Ishikawa (cell line): ENCODE measurements at regions not wholly inside any gene's neighbourhood (a gene's known extent, or its start where the extent isn't known, plus 50 kb on each side); places are given as distances from the start of the nearest gene placed in this dataset.

ENCODE experiments used
- CEBPB ChIP-seq: IDR thresholded peaks from 2 replicates; pipeline ENCODE4 v1.6.1; 2012
- CREB1 ChIP-seq: IDR thresholded peaks from 2 replicates; pipeline ENCODE4 v1.6.1; 2012; ENCODE audit warnings: low read depth
- EGR1 ChIP-seq: IDR thresholded peaks from 2 replicates; pipeline ENCODE4 v1.6.1; 2012
- EP300 ChIP-seq: IDR thresholded peaks from 2 replicates; pipeline ENCODE4 v1.6.1; 2012; ENCODE audit warnings: borderline replicate concordance
- FOXM1 ChIP-seq: IDR thresholded peaks from 2 replicates; pipeline ENCODE4 v1.6.1; 2012; ENCODE audit warnings: low read depth, borderline replicate concordance
- NFIC ChIP-seq: IDR thresholded peaks from 2 replicates; pipeline ENCODE4 v1.6.1; 2012
- RAD21 ChIP-seq: IDR thresholded peaks from 2 replicates; pipeline ENCODE4 v1.6.1; 2012; ENCODE audit warnings: low read depth
- TAF1 ChIP-seq: IDR thresholded peaks from 2 replicates; pipeline ENCODE4 v1.6.1; 2012; ENCODE audit warnings: low read depth, mild to moderate bottlenecking
- TCF12 ChIP-seq: IDR thresholded peaks from 2 replicates; pipeline ENCODE4 v1.6.1; 2012; ENCODE audit warnings: low read depth
- TEAD4 ChIP-seq: IDR thresholded peaks from 2 replicates; pipeline ENCODE4 v1.6.1; 2012
- YY1 ChIP-seq: IDR thresholded peaks from 2 replicates; pipeline ENCODE4 v1.6.1; 2012; ENCODE audit warnings: low read depth
- ZBTB7A ChIP-seq: IDR thresholded peaks from 2 replicates; pipeline ENCODE4 v1.6.1; 2012; ENCODE audit warnings: low read depth
- TF ChIP-seq, protein P1 (sequence below): IDR thresholded peaks from 2 replicates; pipeline ENCODE4 v1.6.1; 2012
- TF ChIP-seq, protein P2 (sequence below): IDR thresholded peaks from 2 replicates; pipeline ENCODE4 v1.6.1; 2012; ENCODE audit warnings: low read depth, mild to moderate bottlenecking
- TF ChIP-seq, protein P3 (sequence below): IDR thresholded peaks from 2 replicates; pipeline ENCODE4 v1.6.1; 2012

DNA sequence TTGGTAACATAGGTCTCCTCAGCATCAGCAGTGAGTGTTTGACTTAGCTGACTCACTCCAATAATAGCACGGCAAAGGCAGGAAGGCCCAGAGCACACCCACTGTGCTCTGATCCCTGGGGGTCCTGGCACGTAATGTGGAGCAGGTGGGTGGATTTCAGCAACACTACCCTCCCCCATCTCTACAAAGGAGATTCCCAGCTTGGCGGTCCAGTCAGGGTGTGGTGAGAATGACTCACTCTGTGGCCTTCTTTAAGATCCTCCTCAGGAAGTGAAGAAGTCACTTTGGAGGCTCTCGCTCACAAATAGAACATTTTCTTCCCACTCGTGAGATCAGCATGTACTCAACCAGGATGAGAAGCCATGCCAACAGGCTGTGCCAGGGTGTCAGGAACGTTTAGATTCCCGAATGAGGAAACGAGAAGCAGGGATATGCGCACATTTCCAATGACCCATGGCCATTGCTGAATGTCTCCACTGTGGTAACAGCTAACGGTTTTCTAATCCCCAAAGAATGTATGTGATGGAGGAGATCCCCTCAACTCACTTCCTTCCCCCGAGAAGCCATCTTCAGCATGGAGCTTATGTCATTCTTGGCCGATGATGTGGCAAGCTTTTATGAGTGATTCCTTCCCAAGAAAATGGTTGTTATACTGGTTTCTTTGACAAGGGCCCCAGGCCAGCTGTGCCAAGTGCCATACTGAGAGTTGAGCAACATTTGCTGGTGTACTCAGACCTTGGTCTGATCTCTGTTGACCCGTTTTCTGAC, 365.2 kb downstream of the C16orf95 start:
- TF ChIP-seq CREB1, result no peak
- no peak for TF ChIP-seq NFIC
- TF ChIP-seq TAF1, result no peak
- no peak for TF ChIP-seq TEAD4
- TF ChIP-seq CEBPB, result no peak
- TF ChIP-seq EP300, result no peak
- no peak for TF ChIP-seq EGR1
- TF ChIP-seq, protein P1, sequence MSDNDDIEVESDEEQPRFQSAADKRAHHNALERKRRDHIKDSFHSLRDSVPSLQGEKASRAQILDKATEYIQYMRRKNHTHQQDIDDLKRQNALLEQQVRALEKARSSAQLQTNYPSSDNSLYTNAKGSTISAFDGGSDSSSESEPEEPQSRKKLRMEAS, result no peak
- TF ChIP-seq, protein P2, sequence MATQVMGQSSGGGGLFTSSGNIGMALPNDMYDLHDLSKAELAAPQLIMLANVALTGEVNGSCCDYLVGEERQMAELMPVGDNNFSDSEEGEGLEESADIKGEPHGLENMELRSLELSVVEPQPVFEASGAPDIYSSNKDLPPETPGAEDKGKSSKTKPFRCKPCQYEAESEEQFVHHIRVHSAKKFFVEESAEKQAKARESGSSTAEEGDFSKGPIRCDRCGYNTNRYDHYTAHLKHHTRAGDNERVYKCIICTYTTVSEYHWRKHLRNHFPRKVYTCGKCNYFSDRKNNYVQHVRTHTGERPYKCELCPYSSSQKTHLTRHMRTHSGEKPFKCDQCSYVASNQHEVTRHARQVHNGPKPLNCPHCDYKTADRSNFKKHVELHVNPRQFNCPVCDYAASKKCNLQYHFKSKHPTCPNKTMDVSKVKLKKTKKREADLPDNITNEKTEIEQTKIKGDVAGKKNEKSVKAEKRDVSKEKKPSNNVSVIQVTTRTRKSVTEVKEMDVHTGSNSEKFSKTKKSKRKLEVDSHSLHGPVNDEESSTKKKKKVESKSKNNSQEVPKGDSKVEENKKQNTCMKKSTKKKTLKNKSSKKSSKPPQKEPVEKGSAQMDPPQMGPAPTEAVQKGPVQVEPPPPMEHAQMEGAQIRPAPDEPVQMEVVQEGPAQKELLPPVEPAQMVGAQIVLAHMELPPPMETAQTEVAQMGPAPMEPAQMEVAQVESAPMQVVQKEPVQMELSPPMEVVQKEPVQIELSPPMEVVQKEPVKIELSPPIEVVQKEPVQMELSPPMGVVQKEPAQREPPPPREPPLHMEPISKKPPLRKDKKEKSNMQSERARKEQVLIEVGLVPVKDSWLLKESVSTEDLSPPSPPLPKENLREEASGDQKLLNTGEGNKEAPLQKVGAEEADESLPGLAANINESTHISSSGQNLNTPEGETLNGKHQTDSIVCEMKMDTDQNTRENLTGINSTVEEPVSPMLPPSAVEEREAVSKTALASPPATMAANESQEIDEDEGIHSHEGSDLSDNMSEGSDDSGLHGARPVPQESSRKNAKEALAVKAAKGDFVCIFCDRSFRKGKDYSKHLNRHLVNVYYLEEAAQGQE, result no peak
- TF ChIP-seq ZBTB7A, result no peak
- TF ChIP-seq, protein P3, sequence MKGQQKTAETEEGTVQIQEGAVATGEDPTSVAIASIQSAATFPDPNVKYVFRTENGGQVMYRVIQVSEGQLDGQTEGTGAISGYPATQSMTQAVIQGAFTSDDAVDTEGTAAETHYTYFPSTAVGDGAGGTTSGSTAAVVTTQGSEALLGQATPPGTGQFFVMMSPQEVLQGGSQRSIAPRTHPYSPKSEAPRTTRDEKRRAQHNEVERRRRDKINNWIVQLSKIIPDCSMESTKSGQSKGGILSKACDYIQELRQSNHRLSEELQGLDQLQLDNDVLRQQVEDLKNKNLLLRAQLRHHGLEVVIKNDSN, result no peak

DNA sequence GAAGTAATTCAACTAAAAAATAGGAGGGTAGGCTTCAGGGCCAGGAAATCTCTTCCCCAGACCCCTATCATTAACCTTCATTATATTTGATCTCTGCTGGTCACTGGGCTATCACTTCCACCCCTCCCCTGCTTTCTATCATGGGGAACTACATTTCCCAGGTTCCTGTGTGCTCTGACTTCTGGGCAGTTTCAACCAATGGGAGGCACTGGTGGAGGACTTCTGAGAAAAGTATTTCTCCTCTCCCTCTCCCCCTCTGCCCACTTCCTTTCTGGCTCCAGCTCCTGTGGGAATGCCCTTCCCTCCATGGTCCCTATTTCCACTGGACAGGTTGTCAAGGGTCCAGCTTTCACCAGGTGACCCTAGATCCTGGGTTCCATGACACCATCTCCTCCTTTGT, 364.4 kb downstream of the C16orf95 start:
- TF ChIP-seq FOXM1 (no peak), CEBPB (no peak)

DNA sequence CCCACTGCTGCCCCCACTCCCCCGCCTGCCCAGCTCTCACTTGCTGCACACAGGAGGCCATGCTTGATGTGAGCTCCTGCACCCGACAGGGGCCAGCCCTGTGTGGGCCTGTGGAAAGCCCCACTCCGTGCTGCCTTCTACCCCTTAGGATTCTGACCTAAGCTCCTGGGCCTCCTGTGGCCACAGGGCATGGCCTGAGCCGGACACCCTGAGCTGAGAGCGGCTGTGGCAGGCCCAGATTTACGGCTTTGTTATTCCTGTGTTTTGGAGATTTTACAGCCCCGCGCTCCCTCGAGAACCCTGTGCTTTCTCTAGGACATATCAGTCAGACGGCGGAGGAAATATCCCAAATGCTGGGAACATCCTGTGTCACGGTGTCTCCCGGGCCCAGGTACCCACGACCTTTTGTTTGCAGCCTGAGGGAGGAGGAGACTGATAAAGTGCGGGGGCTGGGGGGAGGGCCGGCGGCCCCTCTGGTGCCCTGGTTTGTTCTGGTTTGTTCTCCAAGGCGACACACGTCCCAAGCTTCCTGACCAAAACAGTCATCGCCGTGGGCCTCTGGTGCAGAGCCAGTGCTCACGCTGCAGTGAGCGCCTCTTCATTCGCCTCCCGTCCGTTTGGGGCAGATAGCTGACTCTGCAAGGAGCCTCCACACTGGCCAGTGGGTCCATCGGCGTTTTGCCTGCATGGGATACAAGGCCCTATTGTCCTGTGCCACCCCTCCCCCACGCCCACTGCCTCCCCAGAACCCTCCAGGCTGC, 363.4 kb downstream of the C16orf95 start:
- TF ChIP-seq TAF1 (no peak), TEAD4 (no peak), ZBTB7A (no peak), CREB1 (no peak), CEBPB (no peak), YY1 (no peak), FOXM1 (no peak), EGR1 (no peak), NFIC (no peak), TCF12 (no peak), EP300 (no peak), RAD21 (no peak)
- TF ChIP-seq, protein P2, result no peak
- TF ChIP-seq, protein P3, result no peak

DNA sequence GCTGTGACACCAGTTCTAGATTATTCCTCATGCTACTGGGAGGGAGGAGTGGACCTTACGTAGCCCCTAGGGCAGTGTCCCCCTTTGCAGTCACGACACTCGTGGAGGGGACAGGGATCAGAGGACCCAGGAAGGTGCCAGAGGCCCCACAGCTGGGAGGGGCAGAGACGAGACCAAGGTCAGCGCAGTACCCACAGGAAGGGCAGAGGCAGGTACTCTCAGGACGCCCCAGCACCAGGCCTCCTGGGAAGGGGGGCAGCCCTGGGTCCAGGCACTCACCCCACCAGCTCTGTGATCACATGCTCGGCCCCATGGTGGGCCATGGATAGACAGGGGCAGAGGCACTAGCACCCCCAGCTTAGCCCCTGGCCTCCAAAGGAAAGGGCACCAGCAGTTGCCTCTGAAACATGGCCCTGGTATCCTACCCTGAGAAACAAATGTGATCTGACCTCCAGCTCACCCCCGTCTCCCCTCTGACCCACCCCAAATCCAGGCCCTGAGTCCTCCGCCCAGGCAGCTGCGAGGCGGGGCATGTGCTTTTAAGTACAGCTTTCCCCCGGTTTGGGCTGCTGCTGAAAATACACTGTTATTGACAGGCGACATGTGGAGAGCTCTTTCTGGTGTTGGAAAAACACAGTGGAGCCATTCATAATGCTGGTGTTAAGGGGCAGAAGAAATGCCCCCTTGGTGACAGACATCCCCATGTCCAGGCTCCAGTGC, 361.9 kb downstream of the C16orf95 start:
- TF ChIP-seq RAD21 (no peak), EGR1 (no peak), NFIC (no peak)

DNA sequence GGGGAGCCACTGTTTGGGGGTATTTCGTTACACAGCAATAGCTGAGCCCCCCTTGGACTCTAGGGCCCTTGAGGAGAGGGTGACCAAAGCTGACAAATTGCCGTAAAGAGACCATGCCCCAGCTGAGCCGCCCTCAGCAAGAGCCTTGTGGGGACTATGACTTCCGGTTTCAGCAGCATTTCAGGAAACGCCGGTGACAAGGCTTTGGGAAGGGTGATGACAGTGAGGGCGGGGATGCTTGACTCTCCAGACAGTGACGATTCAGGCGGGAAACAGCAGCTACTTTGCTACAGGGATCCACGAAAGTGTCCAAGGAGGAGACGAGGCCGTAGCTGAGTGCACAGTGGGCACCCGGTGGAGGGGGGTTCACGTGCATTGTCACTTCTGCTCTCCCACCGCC, 360.8 kb downstream of the C16orf95 start:
- TF ChIP-seq, protein P2, result no peak
- no peak for TF ChIP-seq EGR1
- TF ChIP-seq EP300, result no peak
- no peak for TF ChIP-seq FOXM1
- TF ChIP-seq, protein P1, result no peak
- no peak for TF ChIP-seq TCF12
- TF ChIP-seq, protein P3, result no peak
- no peak for TF ChIP-seq YY1
- TF ChIP-seq TEAD4, result no peak
- TF ChIP-seq RAD21, result no peak
- no peak for TF ChIP-seq CEBPB
- TF ChIP-seq ZBTB7A, result no peak
- no peak for TF ChIP-seq NFIC
- no peak for TF ChIP-seq CREB1
- TF ChIP-seq TAF1, result no peak
